GM12892 (cell line): ENCODE measurements at regions not wholly inside any gene's neighbourhood (a gene's known extent, or its start where the extent isn't known, plus 50 kb on each side); places are given as distances from the start of the nearest gene placed in this dataset.
"Not testable (repeated sequence)": the region's sequence is repeated elsewhere in the genome, so short reads cannot be mapped to it uniquely, and the experiment has no call there.

ENCODE experiments used
- POLR2A ChIP-seq: IDR thresholded peaks from 2 replicates; pipeline ENCODE4 v1.6.1; 2011; ENCODE audit warnings: low read depth, low read length, control low read depth
- POLR2AphosphoS5 ChIP-seq: IDR thresholded peaks from 2 replicates; pipeline ENCODE4 v1.6.1; 2011; ENCODE audit warnings: low read depth, low read length, control low read depth

- not testable (repeated sequence) for TF ChIP-seq POLR2AphosphoS5, POLR2A
Measured at GRCh38 chr13:50547175-50547574, 296.3 kb downstream of the DLEU7 start.
